ENCODE measurements at regions not wholly inside any gene's neighbourhood (a gene's known extent, or its start where the extent isn't known, plus 50 kb on each side); places are given as distances from the start of the nearest gene placed in this dataset.

DNA sequence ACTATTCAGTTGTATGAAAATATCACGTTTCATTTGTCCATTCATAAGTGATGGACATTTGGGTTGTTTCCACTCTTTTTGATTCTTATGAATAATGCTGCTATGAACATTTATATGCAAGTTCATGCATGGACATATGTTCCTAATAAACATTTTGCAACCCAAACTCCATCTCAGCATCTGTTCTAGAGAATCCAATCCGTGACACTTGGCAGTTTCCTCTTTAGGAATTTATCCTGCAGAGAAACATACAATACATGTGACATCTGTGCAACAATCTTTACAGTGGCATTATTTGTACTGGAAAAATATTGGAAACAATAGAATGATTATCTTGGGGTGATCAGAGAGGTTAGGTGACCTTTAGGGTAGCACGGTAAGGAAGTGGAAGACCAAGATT is 290.8 kb upstream of the SRRM4 start:
- no peak for TF ChIP-seq POLR2A (IDR thresholded peaks at IDR 0.05)
- TF ChIP-seq, protein P1, sequence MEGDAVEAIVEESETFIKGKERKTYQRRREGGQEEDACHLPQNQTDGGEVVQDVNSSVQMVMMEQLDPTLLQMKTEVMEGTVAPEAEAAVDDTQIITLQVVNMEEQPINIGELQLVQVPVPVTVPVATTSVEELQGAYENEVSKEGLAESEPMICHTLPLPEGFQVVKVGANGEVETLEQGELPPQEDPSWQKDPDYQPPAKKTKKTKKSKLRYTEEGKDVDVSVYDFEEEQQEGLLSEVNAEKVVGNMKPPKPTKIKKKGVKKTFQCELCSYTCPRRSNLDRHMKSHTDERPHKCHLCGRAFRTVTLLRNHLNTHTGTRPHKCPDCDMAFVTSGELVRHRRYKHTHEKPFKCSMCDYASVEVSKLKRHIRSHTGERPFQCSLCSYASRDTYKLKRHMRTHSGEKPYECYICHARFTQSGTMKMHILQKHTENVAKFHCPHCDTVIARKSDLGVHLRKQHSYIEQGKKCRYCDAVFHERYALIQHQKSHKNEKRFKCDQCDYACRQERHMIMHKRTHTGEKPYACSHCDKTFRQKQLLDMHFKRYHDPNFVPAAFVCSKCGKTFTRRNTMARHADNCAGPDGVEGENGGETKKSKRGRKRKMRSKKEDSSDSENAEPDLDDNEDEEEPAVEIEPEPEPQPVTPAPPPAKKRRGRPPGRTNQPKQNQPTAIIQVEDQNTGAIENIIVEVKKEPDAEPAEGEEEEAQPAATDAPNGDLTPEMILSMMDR (IDR thresholded peaks at IDR 0.05) = no peak
- DNase-seq = no peak
- Histone ChIP-seq H3K36me3 (replicated peaks in 1 of 2) (no peaks in the 10 kb centered on the region), H3K27ac (no peak overlapping the region), H3K27me3 (no peaks in the 10 kb centered on the region), H3K4me1 (replicated peaks in 1 of 2) (no peaks in the 10 kb centered on the region), H3K4me3 (no peak overlapping the region), H3K9me3 (replicated peaks in 1 of 3) (no peaks in the 10 kb centered on the region)
- WGBS, 4 donors = 65 to 70% (median 69%) methylated on average over 3 of the region's 3 CpGs
- intact Hi-C loops (cut with DNase I) = no loop called here

DNA sequence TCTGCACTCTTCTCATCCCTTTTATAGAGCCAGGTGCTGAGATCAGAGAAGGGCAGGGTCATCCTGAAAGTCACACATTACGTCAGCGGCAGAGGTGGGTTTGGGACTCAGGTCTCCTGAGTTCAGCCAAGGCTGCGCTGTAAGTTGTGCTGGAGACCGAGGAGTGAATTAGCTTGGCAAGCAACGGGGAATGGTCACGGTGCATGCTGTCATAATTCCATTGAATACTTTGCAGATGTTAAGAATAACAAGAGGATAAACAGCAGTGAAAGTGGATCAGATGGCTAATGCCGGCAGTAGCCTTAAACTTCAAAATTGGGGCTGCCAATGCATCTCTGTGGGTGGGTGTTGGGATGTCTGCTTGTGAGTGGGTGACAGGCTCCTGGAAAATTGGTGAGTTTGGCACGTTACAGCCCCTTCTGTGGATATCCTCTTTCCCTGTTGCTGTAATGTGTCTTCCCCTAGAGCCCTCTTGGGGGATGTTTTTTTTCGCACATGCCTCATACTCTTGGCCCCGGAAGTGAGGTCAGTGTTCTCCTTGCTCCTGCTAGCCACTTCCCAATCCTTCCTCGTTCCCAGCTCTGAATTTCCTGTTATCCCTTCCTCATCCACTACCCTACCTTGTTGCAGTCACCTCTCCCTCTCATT is 287.1 kb upstream of the SRRM4 start:
- Histone ChIP-seq H3K4me1 (replicated peaks in 1 of 2) (no peaks in the 10 kb centered on the region), H3K27me3 (no peaks in the 10 kb centered on the region), H3K27ac (no peak overlapping the region), H3K9me3 (replicated peaks in 1 of 3) (no peaks in the 10 kb centered on the region), H3K4me3 (no peak overlapping the region), H3K36me3 (replicated peaks in 1 of 2) (no peaks in the 10 kb centered on the region)
- no peak for DNase-seq
- no peak for TF ChIP-seq POLR2A (IDR thresholded peaks at IDR 0.05)
- TF ChIP-seq, protein P1 (IDR thresholded peaks at IDR 0.05) = no peak
- 70 to 75% (median 72%) methylated on average over 11 of the region's 11 CpGs for WGBS, 4 donors
- intact Hi-C loops (cut with DNase I) = no loop called here

DNA sequence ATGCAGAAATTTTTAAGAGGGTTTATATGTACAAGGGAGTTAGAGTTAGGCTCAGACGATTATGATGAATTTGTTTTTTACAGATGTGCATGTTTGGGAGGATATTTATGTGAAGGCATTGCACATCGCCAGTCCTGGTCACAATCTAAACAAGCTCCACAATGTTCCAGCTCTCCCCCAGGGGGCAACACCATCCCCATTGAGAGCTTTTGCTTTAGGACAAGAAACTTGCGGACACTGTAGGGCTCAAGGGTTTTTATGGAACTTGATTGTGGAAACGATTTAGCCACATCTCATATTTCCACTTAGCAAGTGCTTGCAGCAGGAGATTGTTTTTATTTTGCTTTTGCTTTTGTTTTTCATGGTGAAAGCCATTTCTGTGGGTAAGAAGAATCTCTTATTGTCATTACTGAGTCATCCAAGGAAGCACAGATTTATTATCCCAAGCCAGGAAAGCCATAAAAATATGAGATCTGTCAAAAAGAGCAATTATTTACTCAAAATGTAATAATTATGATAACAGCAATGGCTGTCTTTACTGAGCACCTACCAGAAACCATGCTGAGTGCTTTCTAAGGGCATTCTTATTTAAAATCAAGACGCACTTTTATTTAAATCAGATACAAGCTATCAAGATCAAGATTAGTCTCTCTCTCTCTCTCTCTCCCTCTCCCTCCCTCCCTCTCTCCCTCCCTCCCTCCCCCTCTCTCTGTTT is 276.7 kb upstream of the SRRM4 start:
- H3K27me3 ChIP-seq = no peaks in the 10 kb centered on the region
- no peaks in the 10 kb centered on the region for H3K9me3 ChIP-seq (replicated peaks in 1 of 3)
- no peaks in the 10 kb centered on the region for H3K36me3 ChIP-seq (replicated peaks in 1 of 2)
- intact Hi-C loops (cut with DNase I) = no loop called here
- DNase-seq = no peak
- H3K4me1 ChIP-seq (replicated peaks in 1 of 2) = no peaks in the 10 kb centered on the region
- H3K27ac ChIP-seq = no peak overlapping the region
- 38 to 50% (median 48%) methylated on average over 5 of the region's 5 CpGs for WGBS, 4 donors
- no peak overlapping the region for H3K4me3 ChIP-seq
- TF ChIP-seq, protein P1 (IDR thresholded peaks at IDR 0.05) = no peak
- no peak for TF ChIP-seq POLR2A (IDR thresholded peaks at IDR 0.05)

DNA sequence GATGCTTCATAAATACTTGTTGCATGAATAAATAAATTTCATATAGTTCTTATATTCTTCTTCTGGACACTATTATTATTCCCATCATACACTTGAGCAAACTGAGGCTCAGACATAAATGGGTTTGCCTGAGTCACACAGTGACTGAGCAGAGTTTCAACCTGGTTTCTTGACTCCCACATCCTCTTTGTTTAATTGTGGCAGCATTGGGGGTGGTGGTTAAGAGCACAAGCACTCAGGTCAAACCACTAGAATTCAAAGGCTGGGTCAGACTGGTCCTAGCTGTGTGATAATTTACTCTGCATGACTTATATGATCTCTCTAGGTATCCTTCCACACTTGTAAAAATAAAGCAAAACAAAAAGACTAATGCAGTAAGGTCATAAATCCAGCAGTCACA is 274.9 kb upstream of the SRRM4 start:
- Histone ChIP-seq H3K36me3 (replicated peaks in 1 of 2) (no peaks in the 10 kb centered on the region), H3K4me3 (no peak overlapping the region), H3K27ac (no peak overlapping the region), H3K9me3 (replicated peaks in 1 of 3) (no peaks in the 10 kb centered on the region), H3K27me3 (peaks cover 5% of the 10 kb centered on the region), H3K4me1 (replicated peaks in 1 of 2) (no peaks in the 10 kb centered on the region)
- TF ChIP-seq, protein P1 (IDR thresholded peaks at IDR 0.05) = no peak
- TF ChIP-seq POLR2A (IDR thresholded peaks at IDR 0.05) = no peak
- no peak for DNase-seq
- intact Hi-C loops (cut with DNase I) = no loop called here
